ENCODE measurements at regions not wholly inside any gene's neighbourhood (a gene's known extent, or its start where the extent isn't known, plus 50 kb on each side); places are given as distances from the start of the nearest gene placed in this dataset.

- H2BK5ac ChIP-seq (ENCODE audit: low read depth, low read length), result no peak overlapping the region
- no peak overlapping the region for H3K18ac ChIP-seq (ENCODE audit: extremely low read depth, low read length)
- FAIRE-seq, result no peak
- no peak overlapping the region for H2BK20ac ChIP-seq (ENCODE audit: low read length)
- H2BK15ac ChIP-seq (ENCODE audit: low read length), result no peak overlapping the region
- H3K9me3 ChIP-seq (ENCODE audit: insufficient read depth in 2 of 2, low read depth in 1 of 2, low read length in 1 of 2), result peaks cover 4 to 12% of the 10 kb centered on the region in 2 experiments; a peak in 2 of 4 replicates
- H2BK12ac ChIP-seq (ENCODE audit: low read depth, low read length), result no peak overlapping the region
- H3K27ac ChIP-seq (ENCODE audit: low read depth, low read length), result no peak overlapping the region
- H3K79me2 ChIP-seq (ENCODE audit: control insufficient read depth in 1 of 2, insufficient read depth in 2 of 2, low read length in 2 of 2), result no peaks in the 10 kb centered on the region
- no peak overlapping the region for H3K56ac ChIP-seq (replicated peaks; ENCODE audit: insufficient read length, low read depth, low read length)
- H3K9ac ChIP-seq (replicated peaks in 1 of 4; ENCODE audit: extremely low read depth in 1 of 4, low read depth in 3 of 4, low read length in 3 of 4), result no peak overlapping the region
- CTCF ChIA-PET (ENCODE audit: partially characterized antibody), result interaction anchor here (0.9 kb wide), 1 partner anchor 11 kb away, joined by 4 read pairs; no protein-coding TSS in a partner anchor
- H4K91ac ChIP-seq (replicated peaks; ENCODE audit: insufficient read length, low read length), result no peak overlapping the region
- no peak overlapping the region for H2AFZ ChIP-seq (ENCODE audit: low read length)
- H3K4ac ChIP-seq (replicated peaks; ENCODE audit: insufficient read length, low read depth, low read length), result no peak overlapping the region
- H3K23me2 ChIP-seq (ENCODE audit: low read depth, low read length), result no peaks in the 10 kb centered on the region
- H4K8ac ChIP-seq (ENCODE audit: extremely low read depth, insufficient read depth, low read length), result no peak overlapping the region
- H3K79me1 ChIP-seq (ENCODE audit: low read depth, low read length), result no peaks in the 10 kb centered on the region
- H2AK5ac ChIP-seq (ENCODE audit: low read depth, low read length), result no peak overlapping the region
- DNase-seq (ENCODE audit: low read depth in 1 of 2, low spot score in 2 of 2), result no peak
- POLR2A ChIA-PET (ENCODE audit: partially characterized antibody), result no interaction called here
- no peak overlapping the region for H3K14ac ChIP-seq (ENCODE audit: insufficient read length)
- no peak overlapping the region for H3K23ac ChIP-seq (ENCODE audit: insufficient read length)
- no peaks in the 10 kb centered on the region for H3K36me3 ChIP-seq (ENCODE audit: control insufficient read depth in 2 of 4, insufficient read depth in 4 of 4, low read length in 3 of 4)
- no peaks in the 10 kb centered on the region for H3K4me1 ChIP-seq (replicated peaks in 1 of 4; ENCODE audit: control insufficient read depth in 3 of 4, insufficient read depth in 4 of 4, low read length in 3 of 4)
- H4K5ac ChIP-seq (ENCODE audit: insufficient read length, low read depth, low read length), result no peak overlapping the region
- H2BK120ac ChIP-seq (replicated peaks; ENCODE audit: low read depth, low read length), result no peak overlapping the region
- H3K27me3 ChIP-seq (replicated peaks in 1 of 4; ENCODE audit: control insufficient read depth in 3 of 4, extremely low read depth in 1 of 4, insufficient read depth in 3 of 4, low read length in 3 of 4), result no peaks in the 10 kb centered on the region
- H3K4me3 ChIP-seq (ENCODE audit: extremely low read depth in 1 of 4, insufficient read depth in 2 of 4, low read depth in 3 of 4, low read length in 4 of 4), result no peak overlapping the region
- no peaks in the 10 kb centered on the region for H4K20me1 ChIP-seq (replicated peaks in 1 of 2; ENCODE audit: control insufficient read depth in 1 of 2, insufficient read depth in 2 of 2, low read length in 2 of 2)
- WGBS, 2 experiments (ENCODE audit: extremely low coverage in 1 of 2, insufficient coverage in 1 of 2, insufficient read length in 1 of 2, insufficient replicate concordance in 2 of 2, low coverage in 1 of 2, low lambda C conversion rate in 2 of 2, missing lambda C conversion rate in 1 of 2), result 94% methylated on average over 30 of the region's 30 CpGs; no CpG with 5 or more reads in 1 of the 2 experiments
- no peak overlapping the region for H3K4me2 ChIP-seq (ENCODE audit: insufficient read depth in 1 of 2, low read depth in 2 of 2, low read length in 2 of 2)
- no peak for TF ChIP-seq JUND (IDR thresholded peaks at IDR 0.05; ENCODE audit: low read length)
- no peak for TF ChIP-seq SIN3A (conservative IDR thresholded peaks at IDR 0.05 in 1 of 2, IDR thresholded peaks at IDR 0.05 in 1 of 2; ENCODE audit: low read depth in 1 of 2, low read length in 2 of 2)
- no peak for TF ChIP-seq RFX5 (IDR thresholded peaks at IDR 0.05; ENCODE audit: borderline replicate concordance, low read depth, low read length)
- TF ChIP-seq SP2 (IDR thresholded peaks at IDR 0.05; ENCODE audit: low read length), result no peak
- TF ChIP-seq RNF2 (IDR thresholded peaks at IDR 0.05; ENCODE audit: borderline replicate concordance, low read depth, low read length, missing control alignments, poor library complexity, severe bottlenecking), result no peak
- no peak for TF ChIP-seq RAD21 (IDR thresholded peaks at IDR 0.05 in 1 of 2, conservative IDR thresholded peaks at IDR 0.05 in 1 of 2; ENCODE audit: low read depth in 2 of 2, low read length in 2 of 2)
- no peak for TF ChIP-seq HDAC6 (IDR thresholded peaks at IDR 0.05; ENCODE audit: low read depth, low read length)
- TF ChIP-seq BRCA1 (IDR thresholded peaks at IDR 0.05; ENCODE audit: low read depth, low read length), result no peak
- TF ChIP-seq CTBP2 (IDR thresholded peaks at IDR 0.05; ENCODE audit: borderline replicate concordance, insufficient read depth, insufficient read length, low read length), result no peak
- TF ChIP-seq CHD1 (IDR thresholded peaks at IDR 0.05; ENCODE audit: low read depth, low read length), result no peak
- TF ChIP-seq TAF7 (optimal IDR thresholded peaks at IDR 0.05; ENCODE audit: borderline replicate concordance, low read depth, low read length), result no peak
- TF ChIP-seq FOSL1 (IDR thresholded peaks at IDR 0.05; ENCODE audit: insufficient read depth, low read depth, low read length), result no peak
- TF ChIP-seq TCF12 (IDR thresholded peaks at IDR 0.05; ENCODE audit: low read depth, low read length), result no peak
These were observed 230.7 kb upstream of the PRR20A start for GRCh38 chr13:56909896-56910600.

Measured in H1 (cell line).